Liver (tissue), 8 donors: ENCODE measurements at regions not wholly inside any gene's neighbourhood (a gene's known extent, or its start where the extent isn't known, plus 50 kb on each side); places are given as distances from the start of the nearest gene placed in this dataset.

Experiments used
- DNase-seq: peaks from one replicate; pipeline ENCODE4 v3.0.0-alpha.2; 2017; ENCODE audit warnings: low spot score
- H3K27ac ChIP-seq, 2 donors: one replicate each; pipeline ENCODE4 v1.7.0; 2013; ENCODE audit warnings: inconsistent platforms in 2 of 2, low read length in 2 of 2, control low read depth in 1 of 2, low read depth in 1 of 2, mild to moderate bottlenecking in 1 of 2
- H3K27me3 ChIP-seq, 4 donors: one replicate each; pipeline versions ENCODE4 v1.6.1 to v1.7.0; 2013; ENCODE audit warnings: low read length in 3 of 4, inconsistent platforms in 1 of 4, mild to moderate bottlenecking in 1 of 4, moderate library complexity in 1 of 4; ENCODE audit not compliant: control insufficient read depth in 4 of 4, insufficient read depth in 4 of 4
- H3K36me3 ChIP-seq, 4 donors: one replicate each; pipeline versions ENCODE4 v1.6.1 to v1.7.0; 2013; ENCODE audit warnings: low read length in 3 of 4, mild to moderate bottlenecking in 3 of 4, low read depth in 1 of 4, moderate library complexity in 1 of 4; ENCODE audit not compliant: control insufficient read depth in 4 of 4, insufficient read depth in 3 of 4
- H3K4me1 ChIP-seq, 4 donors: one replicate each; pipeline versions ENCODE4 v1.6.1 to v1.7.0; 2013; ENCODE audit warnings: low read length in 3 of 4, mild to moderate bottlenecking in 3 of 4, moderate library complexity in 1 of 4; ENCODE audit not compliant: control insufficient read depth in 4 of 4, insufficient read depth in 4 of 4
- H3K4me3 ChIP-seq, 3 donors: one replicate each; pipeline versions ENCODE4 v1.6.1 to v1.7.0; 2013; ENCODE audit warnings: low read length in 3 of 3, control low read depth in 1 of 3, low read depth in 1 of 3, mild to moderate bottlenecking in 1 of 3
- H3K9ac ChIP-seq, 2 donors: one replicate each; pipeline ENCODE4 v1.7.0; 2013; ENCODE audit warnings: low read length in 2 of 2, mild to moderate bottlenecking in 2 of 2, moderate library complexity in 2 of 2, control low read depth in 1 of 2, low read depth in 1 of 2
- H3K9me3 ChIP-seq, 4 donors: one replicate each; pipeline versions ENCODE4 v1.6.1 to v1.7.0; 2013; ENCODE audit warnings: low read length in 3 of 4; ENCODE audit not compliant: control insufficient read depth in 4 of 4
- ATF3 ChIP-seq: IDR thresholded peaks from 2 replicates; pipeline ENCODE4 v1.6.1; 2016; ENCODE audit warnings: antibody characterized with exemption
- CTCF ChIP-seq: fragments of 150-350 bp; IDR thresholded peaks from 2 replicates; pipeline ENCODE4 v1.5.1; 2017; ENCODE audit warnings: improper control_type of control experiment, low read depth, low read length; ENCODE audit not compliant: missing input control
- EGR1 ChIP-seq, 2 donors: IDR thresholded peaks; 2 replicates each; pipeline ENCODE4 v1.6.1; 2016 to 2018; ENCODE audit warnings: antibody characterized with exemption in 2 of 2, low read depth in 2 of 2
- FOXA1 ChIP-seq: IDR thresholded peaks from 2 replicates; pipeline ENCODE4 v1.6.1; 2016; ENCODE audit warnings: antibody characterized with exemption
- FOXA2 ChIP-seq: IDR thresholded peaks from 2 replicates; pipeline ENCODE4 v1.6.1; 2016; ENCODE audit warnings: antibody characterized with exemption
- GABPA ChIP-seq, 2 donors: IDR thresholded peaks in 1 of 2; conservative IDR thresholded peaks in 1 of 2; 2 replicates each; pipeline ENCODE4 v1.6.1; 2016; ENCODE audit warnings: antibody characterized with exemption in 2 of 2, mild to moderate bottlenecking in 1 of 2, moderate library complexity in 1 of 2
- HNF4A ChIP-seq, 2 donors: conservative IDR thresholded peaks; 2 replicates each; pipeline ENCODE4 v1.6.1; 2016; ENCODE audit warnings: antibody characterized with exemption in 2 of 2, mild to moderate bottlenecking in 2 of 2
- HNF4G ChIP-seq: IDR thresholded peaks from 2 replicates; pipeline ENCODE4 v1.6.1; 2016; ENCODE audit warnings: antibody characterized with exemption
- JUND ChIP-seq, 2 donors: IDR thresholded peaks; 2 replicates each; pipeline ENCODE4 v1.6.1; 2016; ENCODE audit warnings: antibody characterized with exemption in 2 of 2
- NR2F2 ChIP-seq: IDR thresholded peaks from 2 replicates; pipeline ENCODE4 v1.6.1; 2016; ENCODE audit warnings: antibody characterized with exemption
- RAD21 ChIP-seq, 2 donors: IDR thresholded peaks; 2 replicates each; pipeline ENCODE4 v1.6.1; 2016; ENCODE audit warnings: antibody characterized with exemption in 2 of 2, mild to moderate bottlenecking in 2 of 2
- REST ChIP-seq: IDR thresholded peaks from 2 replicates; pipeline ENCODE4 v1.6.1; 2016; ENCODE audit warnings: antibody characterized with exemption, mild to moderate bottlenecking
- RXRA ChIP-seq, 2 donors: IDR thresholded peaks; 2 replicates each; pipeline ENCODE4 v1.6.1; 2017 to 2018; ENCODE audit warnings: antibody characterized with exemption in 2 of 2, mild to moderate bottlenecking in 1 of 2
- SP1 ChIP-seq: IDR thresholded peaks from 2 replicates; pipeline ENCODE4 v1.6.1; 2018; ENCODE audit warnings: antibody characterized with exemption, mild to moderate bottlenecking
- TAF1 ChIP-seq: conservative IDR thresholded peaks from 2 replicates; pipeline ENCODE4 v1.6.1; 2016; ENCODE audit warnings: antibody characterized with exemption, mild to moderate bottlenecking
- YY1 ChIP-seq: IDR thresholded peaks from 2 replicates; pipeline ENCODE4 v1.6.1; 2016; ENCODE audit warnings: antibody characterized with exemption, mild to moderate bottlenecking
- ZBTB33 ChIP-seq: IDR thresholded peaks from 2 replicates; pipeline ENCODE4 v1.6.1; 2016; ENCODE audit warnings: antibody characterized with exemption
- WGBS: extraction: QIAGEN DNeasy Blood & Tissue Kit; methylation state at CpG from one replicate; pipeline ENCODE4 v1.1.7; 2013; 5-methylcytosine and 5-hydroxymethylcytosine counted together
- donor health status: healthy.
- donor health status: healthy.
- donor health status: healthy.
- donor health status: healthy.
- donor health status: healthy.

GRCh38 chr10:63987212-63987611 is 466.0 kb downstream of the REEP3 start:
- Histone ChIP-seq H3K4me1 (no peaks in the 10 kb centered on the region), H3K9me3 (no peaks in the 10 kb centered on the region), H3K27me3 (no peaks in the 10 kb centered on the region), H3K4me3 (no peak overlapping the region), H3K36me3 (no peaks in the 10 kb centered on the region), H3K9ac (no peak overlapping the region), H3K27ac (no peak overlapping the region)
- WGBS, result 23% methylated on average over 2 of the region's 2 CpGs
- no peak for DNase-seq
- TF ChIP-seq GABPA (IDR thresholded peaks at IDR 0.05 in 1 of 2, conservative IDR thresholded peaks at IDR 0.05 in 1 of 2), result no peak
- TF ChIP-seq ATF3, result no peak
- TF ChIP-seq ZBTB33, result no peak
- TF ChIP-seq FOXA2, result no peak
- TF ChIP-seq RXRA (IDR thresholded peaks at IDR 0.05), result no peak
- TF ChIP-seq TAF1, result no peak
- TF ChIP-seq NR2F2, result no peak
- no peak for TF ChIP-seq REST
- TF ChIP-seq HNF4G, result no peak
- TF ChIP-seq EGR1 (IDR thresholded peaks at IDR 0.05; ENCODE audit: low read depth in 2 of 2), result no peak
- no peak for TF ChIP-seq JUND (IDR thresholded peaks at IDR 0.05)
- no peak for TF ChIP-seq CTCF
- no peak for TF ChIP-seq HNF4A (conservative IDR thresholded peaks at IDR 0.05)
- no peak for TF ChIP-seq FOXA1
- no peak for TF ChIP-seq YY1

GRCh38 chr10:63994371-63994770 is 473.2 kb downstream of the REEP3 start:
- 74% methylated on average over 7 of the region's 7 CpGs for whole genome bisulfite sequencing
- TF ChIP-seq ZBTB33, result no peak
- no peak for TF ChIP-seq HNF4A (conservative IDR thresholded peaks at IDR 0.05)
- TF ChIP-seq RAD21 (IDR thresholded peaks at IDR 0.05), result no peak
- no peak for TF ChIP-seq CTCF
- TF ChIP-seq ATF3, result no peak
- no peak for TF ChIP-seq SP1
- TF ChIP-seq NR2F2, result no peak

More at GRCh38 chr10:63994371-63994770, 473.2 kb downstream of the REEP3 start:
- Histone ChIP-seq H3K36me3 (no peaks in the 10 kb centered on the region), H3K9me3 (peaks cover 0 to 5% (median 0%) of the 10 kb centered on the region in 4 donors), H3K4me3 (no peak overlapping the region), H3K4me1 (no peaks in the 10 kb centered on the region), H3K9ac (no peak overlapping the region), H3K27me3 (no peaks in the 10 kb centered on the region), H3K27ac (no peak overlapping the region)
- no peak for DNase-seq
